ENCODE measurements at regions not wholly inside any gene's neighbourhood (a gene's known extent, or its start where the extent isn't known, plus 50 kb on each side); places are given as distances from the start of the nearest gene placed in this dataset.
A peak's percentile ranks its signal among the peaks of the same experiment; 100 is the strongest.

- no peak for DNase-seq
These were observed 61.7 kb upstream of the PPP2R2B start for GRCh38 chr5:146940295-146940694.

- DNase-seq: no peak
These were observed 65.5 kb upstream of the PPP2R2B start for GRCh38 chr5:146944019-146944418.

GRCh38 chr5:146944764-146945616 is 66.4 kb upstream of the PPP2R2B start:
- no peak for DNase-seq

DNA sequence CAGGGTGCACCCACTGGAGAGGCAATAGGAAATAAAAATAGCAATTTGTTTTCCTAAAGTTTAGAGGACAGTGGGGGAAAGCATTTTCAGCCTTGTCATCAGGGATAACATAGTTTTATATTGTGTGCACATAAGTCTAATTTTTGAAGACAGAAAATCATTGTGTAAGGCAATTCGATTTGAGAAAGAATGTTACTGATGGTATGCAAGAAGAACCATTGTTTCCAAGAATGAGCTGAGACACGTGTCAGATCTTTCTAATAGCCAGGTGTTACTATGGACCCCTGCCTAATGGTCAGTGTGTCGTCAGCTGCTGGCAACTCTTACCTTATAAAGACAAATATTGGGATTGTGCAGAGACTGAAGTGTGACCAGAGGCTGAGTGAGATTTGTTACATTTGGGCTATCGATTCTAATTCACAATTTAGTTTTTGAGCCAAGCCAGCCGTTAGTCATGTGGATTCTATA is 67.1 kb upstream of the PPP2R2B start:
- no peak for DNase-seq

- no peak for DNase-seq
These were observed 68.8 kb upstream of the PPP2R2B start for GRCh38 chr5:146947181-146947941.

DNA sequence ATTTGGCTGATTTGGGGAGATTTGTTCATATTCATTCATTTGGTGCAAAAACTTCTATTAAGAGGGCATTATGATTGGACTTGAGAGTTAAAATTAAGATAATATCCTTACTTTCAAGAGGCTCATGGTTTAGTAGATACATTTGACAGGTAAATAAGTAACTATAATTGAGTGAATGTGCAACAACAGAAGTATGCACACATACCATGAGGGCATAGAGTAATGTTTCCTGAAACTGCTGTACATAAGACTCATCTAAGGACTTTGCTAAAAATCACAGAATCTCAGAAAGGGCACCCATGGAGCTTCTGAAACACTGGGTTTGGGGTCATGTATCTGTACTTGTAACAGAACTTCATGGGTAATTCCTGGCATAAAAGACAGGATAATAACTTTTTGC is 70.1 kb upstream of the PPP2R2B start:
- DNase-seq: no peak

DNA sequence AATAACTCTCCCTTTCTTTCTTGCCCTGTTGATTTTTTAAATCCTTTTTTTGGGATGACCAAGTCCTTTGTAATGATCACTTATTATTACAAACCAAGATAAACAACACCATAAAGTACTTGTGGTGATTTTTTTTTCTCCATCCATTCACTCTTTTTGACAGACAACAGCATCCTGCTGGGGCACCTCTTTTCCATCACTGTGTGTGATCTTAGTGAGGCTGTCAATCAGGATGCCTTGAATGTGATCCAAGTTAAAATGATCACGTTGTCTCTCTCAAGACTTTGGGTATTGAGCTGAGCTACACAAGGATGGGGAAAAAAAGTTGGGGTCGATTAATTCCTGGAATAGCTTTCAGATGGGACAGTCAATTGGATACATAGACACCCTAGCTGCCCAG is 73.6 kb upstream of the PPP2R2B start:
- no peak for DNase-seq

DNA sequence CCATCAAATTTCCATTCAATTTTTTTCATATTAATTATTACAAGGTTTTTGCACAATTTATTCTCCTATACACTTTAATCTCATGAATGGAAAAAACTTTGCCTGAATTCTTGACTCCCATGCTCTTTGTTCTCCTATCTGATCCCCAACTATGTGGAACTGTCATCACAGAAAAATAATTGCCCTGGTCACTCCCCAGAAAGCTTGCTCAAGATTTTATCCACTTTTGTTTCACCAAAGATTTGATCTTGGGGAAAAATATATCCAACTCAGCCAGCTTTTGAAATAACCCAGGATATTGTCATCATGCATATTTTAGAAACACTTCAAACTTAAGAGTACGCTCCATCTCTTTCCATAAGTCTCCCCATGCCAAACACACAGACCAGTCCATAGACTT is 77.7 kb upstream of the PPP2R2B start:
- DNase-seq: no peak

- no peak for DNase-seq
These were observed 80.8 kb upstream of the PPP2R2B start for GRCh38 chr5:146959360-146959759.

GRCh38 chr5:146962801-146963355 is 84.3 kb upstream of the PPP2R2B start:
- DNase-seq: no peak

DNA sequence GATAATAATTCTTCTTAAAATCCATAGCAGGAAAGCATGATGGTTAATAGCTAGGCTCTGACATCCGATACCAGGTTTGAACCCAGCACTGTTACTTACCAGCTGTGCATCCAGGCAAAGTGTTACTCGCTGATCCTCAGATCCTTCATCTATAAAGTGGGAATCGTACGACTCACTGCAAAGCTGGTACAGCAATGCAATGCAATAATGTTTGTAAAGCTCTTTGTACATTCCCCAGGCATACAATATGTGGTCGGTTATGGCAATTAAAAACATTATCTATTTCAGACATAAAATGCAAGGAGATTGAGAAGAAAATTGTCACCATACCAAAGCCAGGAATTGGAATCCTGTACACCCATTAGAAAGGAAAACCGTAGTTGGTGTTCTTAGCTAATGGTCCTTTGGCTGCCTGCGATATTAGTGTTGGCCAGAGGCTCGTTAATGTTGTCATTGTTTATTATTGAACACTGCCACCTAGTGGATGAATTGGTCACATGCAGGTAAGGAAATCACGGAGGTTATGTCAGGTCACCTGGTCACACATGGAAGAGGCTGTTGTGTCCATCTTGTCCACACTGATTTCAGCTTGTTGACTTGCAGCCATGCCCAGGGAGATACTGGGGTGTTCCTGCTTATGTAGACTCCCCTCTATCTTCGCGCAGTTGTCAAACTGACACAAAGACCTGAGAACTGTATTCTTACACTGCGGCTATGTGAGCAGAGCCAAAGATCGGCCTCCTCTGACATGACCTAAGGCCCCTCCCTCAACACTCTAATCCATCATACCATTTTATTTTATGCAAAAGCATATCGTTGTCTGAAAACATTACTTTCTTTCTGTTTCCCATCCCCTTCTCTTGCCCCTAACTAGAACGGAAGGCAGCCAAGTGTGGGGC is 87.5 kb upstream of the PPP2R2B start:
- peak in 1 of 4 experiments; percentile 15 for DNase-seq

GRCh38 chr5:146967646-146968045 is 89.1 kb upstream of the PPP2R2B start:
- DNase-seq: no peak

DNA sequence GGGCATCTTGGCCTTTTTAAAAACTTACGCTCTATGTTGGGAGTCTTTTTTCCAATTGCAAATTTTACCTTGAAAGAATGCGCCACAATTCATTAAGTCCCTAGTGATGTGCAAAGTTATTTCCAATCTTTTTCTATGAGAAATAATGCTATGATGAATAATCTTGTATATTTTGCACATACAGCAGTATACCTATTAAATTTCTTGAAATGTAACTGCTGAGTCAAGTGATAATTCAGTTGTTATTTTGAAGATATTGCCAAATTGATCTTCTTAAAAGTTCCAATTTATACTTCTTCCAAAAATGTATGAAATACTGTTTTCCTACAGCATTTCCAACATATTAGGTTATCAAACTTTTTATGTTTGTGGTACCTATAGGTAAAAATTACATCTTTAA is 92.8 kb upstream of the PPP2R2B start:
- no peak for DNase-seq

- DNase-seq: no peak
These were observed 107.9 kb upstream of the PPP2R2B start for GRCh38 chr5:146986469-146986868.

DNA sequence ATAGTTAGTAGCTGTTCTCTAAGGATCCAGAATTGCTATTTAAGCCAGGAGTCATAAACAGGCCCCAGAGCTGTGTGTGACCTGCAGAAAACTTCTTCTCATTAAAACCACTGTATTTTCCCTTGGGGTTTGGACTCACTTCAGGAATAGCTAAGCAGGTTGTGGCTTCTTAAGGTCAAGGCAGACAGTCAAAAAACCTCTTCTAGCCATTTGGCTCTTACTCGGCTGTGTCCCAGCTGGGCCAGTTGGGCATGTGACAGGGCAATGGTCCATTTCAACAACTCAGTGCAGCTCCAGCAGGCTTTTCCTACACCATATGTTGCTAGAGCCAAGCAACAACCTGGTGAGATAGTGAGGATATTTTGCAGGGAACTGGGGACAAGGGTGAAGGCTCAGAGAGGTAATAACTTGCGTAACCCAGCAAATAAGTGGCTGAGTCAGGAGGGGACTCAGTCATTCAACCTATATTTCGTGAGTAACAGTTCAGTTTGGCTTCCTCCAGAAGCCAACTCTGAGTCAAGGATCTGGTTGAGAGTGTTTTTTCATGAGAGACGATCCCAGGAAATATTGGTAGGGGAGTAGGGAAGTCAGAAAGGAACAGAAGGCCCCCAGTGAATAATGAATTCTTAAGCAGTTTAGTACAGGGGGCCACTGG is 115.4 kb upstream of the PPP2R2B start:
- DNase-seq: no peak

GRCh38 chr5:146995878-146996277 is 117.3 kb upstream of the PPP2R2B start:
- no peak for DNase-seq

DNA sequence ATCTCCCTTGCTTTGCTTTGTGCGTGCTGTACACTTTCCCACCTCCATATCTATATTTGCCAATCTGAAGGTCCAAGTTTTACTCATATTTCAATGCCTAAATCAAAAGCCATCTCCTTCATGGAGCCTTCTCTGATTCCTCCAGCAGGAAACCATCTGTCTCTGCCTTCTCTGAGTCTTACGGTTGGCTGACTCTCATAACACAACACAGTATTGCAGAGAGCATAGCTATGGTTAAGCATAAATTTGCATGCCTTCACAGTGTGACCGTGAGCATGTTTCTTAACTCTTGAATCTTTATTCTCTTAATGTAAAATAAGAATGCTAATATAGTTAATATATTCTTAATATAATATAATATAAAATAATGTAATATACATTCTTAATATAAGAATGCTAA is 136.8 kb upstream of the PPP2R2B start:
- DNase-seq: no peak

DNA sequence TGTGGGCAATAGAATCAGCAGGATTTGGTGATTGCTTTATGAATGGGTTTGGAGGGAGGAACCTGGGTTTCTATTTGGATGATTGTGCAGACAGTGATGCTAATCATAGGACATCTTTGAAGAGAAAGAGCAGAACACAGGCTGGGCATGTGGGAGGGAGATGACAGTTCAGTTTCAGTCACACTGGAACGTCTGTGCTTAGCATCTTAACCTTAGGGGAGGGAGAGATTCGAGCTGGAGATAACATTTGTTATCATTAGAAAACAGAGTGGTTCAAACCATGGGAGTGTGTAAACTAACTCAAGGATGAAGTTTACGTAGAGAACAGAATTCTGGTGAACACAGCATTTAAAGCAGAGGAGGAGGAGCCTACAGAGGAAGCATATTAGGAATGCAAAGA is 138.6 kb upstream of the PPP2R2B start:
- DNase-seq: no peak

GRCh38 chr5:147017621-147018020 is 139.1 kb upstream of the PPP2R2B start:
- DNase-seq: no peak

DNA sequence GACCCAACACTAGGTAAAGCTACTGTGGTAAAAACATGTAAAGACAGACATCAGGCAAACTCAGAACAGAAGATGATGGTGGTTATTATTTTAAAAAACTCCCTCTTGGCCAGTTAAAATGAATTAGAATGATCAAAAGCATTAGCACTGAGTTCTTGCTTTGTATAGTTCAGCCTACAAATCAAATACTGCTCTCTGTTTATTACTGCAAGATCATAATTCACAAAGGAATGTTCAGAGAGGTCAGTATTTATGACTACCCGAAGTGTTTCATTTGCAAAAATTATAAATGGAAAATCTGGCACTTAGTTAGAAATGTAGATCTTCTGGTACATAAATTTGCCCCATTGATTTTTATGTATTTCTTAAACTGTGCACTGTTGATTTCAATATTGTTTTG is 140.3 kb upstream of the PPP2R2B start:
- DNase-seq: no peak

- DNase-seq: no peak
These were observed 158.2 kb upstream of the PPP2R2B start for GRCh38 chr5:147036691-147037245.
